Peyer's patch (tissue), 4 donors: ENCODE measurements at regions not wholly inside any gene's neighbourhood (a gene's known extent, or its start where the extent isn't known, plus 50 kb on each side); places are given as distances from the start of the nearest gene placed in this dataset.

Experiments used
- DNase-seq, 3 donors: peaks; one replicate each; pipeline ENCODE4 v3.0.0-alpha.2; 2017 to 2019
- H3K27ac ChIP-seq, 4 donors: fragments of 200-600 bp; sonication (generic); one replicate each; pipeline ENCODE4 v1.5.1; 2016 to 2019
- H3K27me3 ChIP-seq, 2 donors: fragments of 200-600 bp; sonication (generic); one replicate each; pipeline ENCODE4 v1.5.1; 2019
- H3K36me3 ChIP-seq, 3 donors: fragments of 200-600 bp; sonication (generic); one replicate each; pipeline ENCODE4 v1.5.1; 2016 to 2019
- H3K4me1 ChIP-seq, 4 donors: fragments of 200-600 bp; sonication (generic); one replicate each; pipeline ENCODE4 v1.5.1; 2016 to 2019
- H3K4me3 ChIP-seq, 4 donors: fragments of 200-600 bp; sonication (generic); 1 replicate in 3 of 4; 2 replicates in 1 of 4; pipeline ENCODE4 v1.5.1; 2016 to 2019; ENCODE audit warnings: mild to moderate bottlenecking in 1 of 4
- H3K9me3 ChIP-seq, 4 donors: fragments of 200-600 bp; sonication (generic); one replicate each; pipeline ENCODE4 v1.5.1; 2016 to 2019; ENCODE audit warnings: mild to moderate bottlenecking in 1 of 4
- POLR2A ChIP-seq, 2 donors: fragments of 450-650 bp; IDR thresholded peaks; one replicate each; pipeline ENCODE4 v1.5.1; 2017; ENCODE audit warnings: antibody characterized with exemption in 2 of 2, mild to moderate bottlenecking in 2 of 2, moderate library complexity in 2 of 2
- TF ChIP-seq, protein P1 (sequence below), 6 experiments: fragments of 450-650 bp in 4 of 6; fragments of 200-600 bp in 2 of 6; sonication (generic) in 1 of 6; IDR thresholded peaks; one replicate each; pipeline ENCODE4 v1.5.1; 2017 to 2019; ENCODE audit warnings: antibody characterized with exemption in 6 of 6, mild to moderate bottlenecking in 3 of 6, moderate library complexity in 1 of 6

DNA sequence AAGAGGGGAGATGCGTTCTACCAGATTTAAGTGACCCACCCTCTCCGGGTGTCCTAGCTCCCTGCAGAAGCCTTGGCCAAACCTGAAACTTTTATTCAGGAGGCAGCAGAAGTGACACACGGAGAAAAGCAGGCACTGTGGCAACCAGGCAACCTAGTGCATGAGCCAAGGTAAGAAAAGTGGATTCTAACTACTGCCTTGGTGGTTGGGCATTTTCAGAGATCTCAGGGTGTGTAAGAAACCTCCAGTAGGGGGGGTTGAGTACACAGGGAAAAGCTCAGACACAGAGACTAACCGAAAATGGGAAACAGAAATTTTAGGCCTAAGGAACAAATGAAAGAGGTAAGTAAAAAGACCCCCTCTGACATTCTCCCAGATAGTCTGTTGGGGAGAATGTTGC, 645.7 kb downstream of the ANKRD7 start:
- Histone ChIP-seq H3K36me3 (no peaks in the 10 kb centered on the region), H3K27ac (no peak overlapping the region), H3K9me3 (no peaks in the 10 kb centered on the region), H3K4me3 (no peak overlapping the region), H3K4me1 (no peaks in the 10 kb centered on the region), H3K27me3 (no peaks in the 10 kb centered on the region)
- no peak for DNase-seq
- TF ChIP-seq, protein P1, sequence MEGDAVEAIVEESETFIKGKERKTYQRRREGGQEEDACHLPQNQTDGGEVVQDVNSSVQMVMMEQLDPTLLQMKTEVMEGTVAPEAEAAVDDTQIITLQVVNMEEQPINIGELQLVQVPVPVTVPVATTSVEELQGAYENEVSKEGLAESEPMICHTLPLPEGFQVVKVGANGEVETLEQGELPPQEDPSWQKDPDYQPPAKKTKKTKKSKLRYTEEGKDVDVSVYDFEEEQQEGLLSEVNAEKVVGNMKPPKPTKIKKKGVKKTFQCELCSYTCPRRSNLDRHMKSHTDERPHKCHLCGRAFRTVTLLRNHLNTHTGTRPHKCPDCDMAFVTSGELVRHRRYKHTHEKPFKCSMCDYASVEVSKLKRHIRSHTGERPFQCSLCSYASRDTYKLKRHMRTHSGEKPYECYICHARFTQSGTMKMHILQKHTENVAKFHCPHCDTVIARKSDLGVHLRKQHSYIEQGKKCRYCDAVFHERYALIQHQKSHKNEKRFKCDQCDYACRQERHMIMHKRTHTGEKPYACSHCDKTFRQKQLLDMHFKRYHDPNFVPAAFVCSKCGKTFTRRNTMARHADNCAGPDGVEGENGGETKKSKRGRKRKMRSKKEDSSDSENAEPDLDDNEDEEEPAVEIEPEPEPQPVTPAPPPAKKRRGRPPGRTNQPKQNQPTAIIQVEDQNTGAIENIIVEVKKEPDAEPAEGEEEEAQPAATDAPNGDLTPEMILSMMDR (IDR thresholded peaks at IDR 0.05) = no peak
- TF ChIP-seq POLR2A (IDR thresholded peaks at IDR 0.05) = no peak

DNA sequence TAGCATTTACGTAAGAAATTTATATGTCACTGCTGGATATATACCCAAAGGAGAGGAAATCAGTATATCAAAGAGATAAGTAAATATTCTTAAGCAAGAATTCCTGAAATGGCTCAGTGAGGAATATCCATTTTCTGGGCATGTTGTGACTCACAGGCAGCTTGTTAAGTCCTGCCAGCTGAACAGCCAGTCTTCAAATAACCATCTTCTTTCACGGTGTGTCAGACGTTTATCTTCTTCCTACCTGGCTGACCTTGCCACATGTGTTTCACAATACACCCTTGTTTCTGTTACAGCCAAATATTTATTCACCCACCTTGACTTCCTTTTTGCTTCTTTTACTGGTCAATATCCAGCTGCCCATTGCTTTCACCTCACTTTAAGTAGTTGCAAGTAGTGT, 648.1 kb downstream of the ANKRD7 start:
- H3K27me3 ChIP-seq = no peaks in the 10 kb centered on the region
- no peaks in the 10 kb centered on the region for H3K9me3 ChIP-seq
- no peaks in the 10 kb centered on the region for H3K4me1 ChIP-seq
- DNase-seq = no peak
- H3K4me3 ChIP-seq = no peak overlapping the region
- H3K27ac ChIP-seq = no peak overlapping the region
- TF ChIP-seq, protein P1 (IDR thresholded peaks at IDR 0.05) = no peak
- no peak for TF ChIP-seq POLR2A (IDR thresholded peaks at IDR 0.05)
- H3K36me3 ChIP-seq = no peaks in the 10 kb centered on the region

DNA sequence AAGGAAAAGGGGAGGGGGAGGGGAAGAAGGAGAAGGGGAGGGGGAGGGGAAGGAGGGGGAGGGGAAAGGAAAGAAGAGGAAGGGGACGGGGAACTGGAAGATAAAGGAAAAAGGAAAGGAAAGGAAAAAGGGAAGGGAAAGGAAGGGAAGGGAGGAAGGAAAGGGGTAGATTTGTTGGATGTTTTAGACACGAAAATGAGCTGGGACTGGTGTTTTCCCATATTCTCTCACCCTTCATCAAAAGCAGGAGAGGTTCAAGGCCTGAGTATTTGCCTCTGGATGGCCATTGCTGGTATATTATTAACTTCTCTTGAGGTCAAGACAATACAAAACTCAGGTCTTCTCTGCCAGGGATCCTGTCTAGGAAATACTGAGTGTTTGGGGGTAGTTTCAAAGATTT, 652.7 kb downstream of the ANKRD7 start:
- TF ChIP-seq, protein P1 (IDR thresholded peaks at IDR 0.05) = no peak
- TF ChIP-seq POLR2A (IDR thresholded peaks at IDR 0.05) = no peak
- no peaks in the 10 kb centered on the region for H3K9me3 ChIP-seq
- DNase-seq = no peak
- no peak overlapping the region for H3K27ac ChIP-seq
- no peaks in the 10 kb centered on the region for H3K27me3 ChIP-seq
- H3K36me3 ChIP-seq = no peaks in the 10 kb centered on the region
- no peaks in the 10 kb centered on the region for H3K4me1 ChIP-seq
- no peak overlapping the region for H3K4me3 ChIP-seq

DNA sequence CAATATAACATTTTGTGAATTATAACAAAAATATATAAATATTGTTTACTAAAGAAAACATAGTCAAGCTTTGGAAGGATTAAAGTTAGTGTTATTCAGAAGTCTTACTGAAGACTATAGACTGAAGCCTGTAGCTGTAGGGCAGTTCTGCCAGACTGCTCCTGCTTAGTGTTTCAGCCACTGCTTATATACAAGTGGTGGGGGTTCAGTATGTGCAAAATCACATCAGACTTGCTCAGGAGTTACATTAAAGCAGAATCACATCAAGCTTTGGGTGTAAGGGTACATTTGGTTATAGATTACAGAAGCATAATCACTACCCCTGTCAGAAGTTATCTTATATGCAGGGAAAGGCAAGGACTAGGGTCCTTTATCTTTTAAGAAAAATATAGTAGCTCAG, 653.8 kb downstream of the ANKRD7 start:
- Histone ChIP-seq H3K4me1 (no peaks in the 10 kb centered on the region), H3K36me3 (no peaks in the 10 kb centered on the region), H3K4me3 (no peak overlapping the region), H3K27me3 (no peaks in the 10 kb centered on the region), H3K9me3 (no peaks in the 10 kb centered on the region), H3K27ac (no peak overlapping the region)
- no peak for TF ChIP-seq POLR2A (IDR thresholded peaks at IDR 0.05)
- TF ChIP-seq, protein P1 (IDR thresholded peaks at IDR 0.05) = no peak
- DNase-seq = no peak

DNA sequence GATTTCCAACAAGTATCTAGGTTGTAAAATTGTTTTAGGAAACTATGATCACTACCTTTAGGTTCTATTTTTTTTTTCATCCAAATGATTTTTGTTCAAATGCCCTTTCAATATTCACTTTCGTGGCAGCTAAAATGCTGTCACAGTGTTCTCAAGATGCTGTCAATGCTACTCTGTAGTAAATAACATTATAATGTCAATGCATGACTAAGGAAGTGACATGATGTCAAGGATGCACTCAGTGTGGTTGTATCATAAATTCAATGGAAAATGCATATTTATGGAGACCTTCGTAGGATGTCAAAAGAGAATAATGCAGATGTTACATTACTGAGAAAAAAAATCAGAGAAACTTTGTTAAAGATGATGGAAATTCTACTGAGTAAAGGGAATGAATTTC, 673.8 kb downstream of the ANKRD7 start:
- Histone ChIP-seq H3K27ac (no peak overlapping the region), H3K4me1 (no peaks in the 10 kb centered on the region), H3K27me3 (no peaks in the 10 kb centered on the region), H3K36me3 (no peaks in the 10 kb centered on the region), H3K4me3 (no peak overlapping the region), H3K9me3 (no peaks in the 10 kb centered on the region)
- no peak for DNase-seq
- no peak for TF ChIP-seq POLR2A (IDR thresholded peaks at IDR 0.05)
- TF ChIP-seq, protein P1 (IDR thresholded peaks at IDR 0.05) = no peak

DNA sequence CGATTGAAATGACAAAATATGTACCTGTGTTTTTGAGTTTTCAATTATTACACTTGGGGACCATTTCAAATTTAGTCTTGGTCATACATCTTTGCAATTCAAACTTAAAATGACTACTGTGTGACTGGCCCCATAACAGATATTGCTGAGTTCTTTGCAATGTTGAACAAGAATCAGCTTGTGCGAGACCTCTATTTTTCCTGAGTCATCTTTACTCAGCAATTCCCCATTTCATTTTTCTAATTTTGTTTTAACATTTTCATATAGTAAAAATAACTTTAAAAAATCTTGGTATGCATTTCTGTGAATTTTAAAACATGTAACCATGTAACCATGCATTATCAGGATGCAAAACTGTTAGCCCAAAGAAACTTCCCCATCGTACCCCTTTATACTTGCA, 678.1 kb downstream of the ANKRD7 start:
- TF ChIP-seq, protein P1 (IDR thresholded peaks at IDR 0.05) = no peak
- no peak for TF ChIP-seq POLR2A (IDR thresholded peaks at IDR 0.05)
- Histone ChIP-seq H3K36me3 (no peaks in the 10 kb centered on the region), H3K27me3 (no peaks in the 10 kb centered on the region), H3K27ac (no peak overlapping the region), H3K9me3 (no peaks in the 10 kb centered on the region), H3K4me1 (no peaks in the 10 kb centered on the region), H3K4me3 (no peak overlapping the region)
- no peak for DNase-seq
